HEK293 (cell line): ENCODE measurements at regions not wholly inside any gene's neighbourhood (a gene's known extent, or its start where the extent isn't known, plus 50 kb on each side); places are given as distances from the start of the nearest gene placed in this dataset.

ENCODE experiments used
- BCL11A ChIP-seq: fragments of 450-650 bp; formaldehyde crosslinking; IDR thresholded peaks from 2 replicates; pipeline ENCODE4 v1.5.1; 2016; ENCODE audit warnings: low read depth, missing biosample characterization, missing genetic modification characterization
- CTCF ChIP-seq: fragments of 450-650 bp; formaldehyde crosslinking; IDR thresholded peaks from 2 replicates; pipeline ENCODE4 v1.5.1; 2016; ENCODE audit warnings: missing biosample characterization, missing genetic modification characterization
- ZFP3 ChIP-seq: fragments of 450-650 bp; formaldehyde crosslinking; IDR thresholded peaks from 2 replicates; pipeline ENCODE4 v1.5.1; 2016; ENCODE audit warnings: low read depth, missing biosample characterization, missing genetic modification characterization
- ZFP37 ChIP-seq: fragments of 450-650 bp; formaldehyde crosslinking; IDR thresholded peaks from 2 replicates; pipeline ENCODE4 v1.5.1; 2016; ENCODE audit warnings: missing biosample characterization, missing genetic modification characterization
- ZFP41 ChIP-seq: fragments of 450-650 bp; formaldehyde crosslinking; IDR thresholded peaks from 2 replicates; pipeline ENCODE4 v1.5.1; 2016; ENCODE audit warnings: missing biosample characterization, missing genetic modification characterization, borderline replicate concordance
- ZNF184 ChIP-seq: fragments of 450-650 bp; IDR thresholded peaks from 2 replicates; pipeline ENCODE4 v1.5.1; 2018; ENCODE audit warnings: missing biosample characterization, mild to moderate bottlenecking, missing genetic modification characterization
- ZNF274 ChIP-seq, 2 experiments: fragments of 200-500 bp in 1 of 2; fragments of 450-650 bp in 1 of 2; sonication (Bioruptor generic) in 1 of 2; formaldehyde crosslinking in 1 of 2; IDR thresholded peaks; 2 replicates each; pipeline versions ENCODE4 v1.5.1 to v1.6.1; 2014 to 2016; ENCODE audit warnings: borderline replicate concordance in 1 of 2, inconsistent platforms in 1 of 2, low read length in 1 of 2, missing biosample characterization in 1 of 2, missing genetic modification characterization in 1 of 2
- ZNF341 ChIP-seq: fragments of 450-650 bp; formaldehyde crosslinking; IDR thresholded peaks from 2 replicates; pipeline ENCODE4; 2016; ENCODE audit warnings: low read depth, missing biosample characterization, missing genetic modification characterization
- ZNF513 ChIP-seq: fragments of 450-650 bp; IDR thresholded peaks from 2 replicates; pipeline ENCODE4 v1.5.1; 2018; ENCODE audit warnings: missing biosample characterization, missing genetic modification characterization
- ZNF530 ChIP-seq: fragments of 450-650 bp; formaldehyde crosslinking; IDR thresholded peaks from 2 replicates; pipeline ENCODE4 v1.5.1; 2016; ENCODE audit warnings: low read depth, missing biosample characterization, missing genetic modification characterization
- ZNF623 ChIP-seq: fragments of 450-650 bp; formaldehyde crosslinking; IDR thresholded peaks from 2 replicates; pipeline ENCODE4 v1.5.1; 2016; ENCODE audit warnings: missing biosample characterization, missing genetic modification characterization
- ZNF777 ChIP-seq: fragments of 450-650 bp; formaldehyde crosslinking; IDR thresholded peaks from 2 replicates; pipeline ENCODE4 v1.5.1; 2017; ENCODE audit warnings: missing biosample characterization, missing genetic modification characterization, borderline replicate concordance

- TF ChIP-seq CTCF (tag by site-specific recombination) (no peak), ZFP41 (tag by site-specific recombination) (no peak), ZFP37 (tag by site-specific recombination) (no peak), ZFP3 (tag by site-specific recombination) (no peak), ZNF777 (no peak), ZNF623 (no peak), BCL11A (tag by site-specific recombination) (no peak), ZNF341 (tag by site-specific recombination) (no peak), ZNF274 (IDR thresholded peaks at IDR 0.05; ENCODE audit: low read length) (no peak), ZNF274 (tag by site-specific recombination; IDR thresholded peaks at IDR 0.05; ENCODE audit: borderline replicate concordance) (no peak), ZNF184 (tag by site-specific recombination) (no peak), ZNF530 (tag by site-specific recombination) (no peak), ZNF513 (no peak)
Measured at GRCh38 chr4:123342498-123342897, 54.1 kb upstream of the SPRY1 start.
